Neural progenitor cell (in vitro differentiated cells): ENCODE measurements at regions not wholly inside any gene's neighbourhood (a gene's known extent, or its start where the extent isn't known, plus 50 kb on each side); places are given as distances from the start of the nearest gene placed in this dataset.

Source experiments
- CTCF ChIP-seq: fragments of 200-600 bp; sonication (generic); IDR thresholded peaks from 2 replicates; pipeline ENCODE4 v1.5.1; 2017; ENCODE audit warnings: antibody characterized with exemption, mild to moderate bottlenecking
- EZH2 ChIP-seq: fragments of 200-600 bp; sonication (generic); IDR thresholded peaks from 2 replicates; pipeline ENCODE4 v1.6.1; 2017; ENCODE audit warnings: antibody characterized with exemption, mild to moderate bottlenecking, moderate library complexity
- EZH2phosphoT487 ChIP-seq: fragments of 200-600 bp; sonication (generic); IDR thresholded peaks from 2 replicates; pipeline ENCODE4 v1.6.1; 2017; ENCODE audit warnings: antibody characterized with exemption

- no peak for TF ChIP-seq CTCF
- TF ChIP-seq EZH2: no peak
- TF ChIP-seq EZH2phosphoT487: no peak
Observed at GRCh38 chr4:115343171-115343570, 229.8 kb upstream of the NDST4 start.
